Stimulated activated CD8-positive, alpha-beta memory T cell treated with anti-CD3 and anti-CD28 coated beads, Interleukin-4, amount 100 ng/mL, for 24 hours (primary cell): ENCODE measurements at regions not wholly inside any gene's neighbourhood (a gene's known extent, or its start where the extent isn't known, plus 50 kb on each side); places are given as distances from the start of the nearest gene placed in this dataset.
"Not testable (repeated sequence)": the region's sequence is repeated elsewhere in the genome, so short reads cannot be mapped to it uniquely, and the experiment has no call there.

Experiments used
- DNase-seq: peaks from one replicate; pipeline ENCODE4 v3.0.0-alpha.2; 2020; ENCODE audit warnings: low read depth

DNA sequence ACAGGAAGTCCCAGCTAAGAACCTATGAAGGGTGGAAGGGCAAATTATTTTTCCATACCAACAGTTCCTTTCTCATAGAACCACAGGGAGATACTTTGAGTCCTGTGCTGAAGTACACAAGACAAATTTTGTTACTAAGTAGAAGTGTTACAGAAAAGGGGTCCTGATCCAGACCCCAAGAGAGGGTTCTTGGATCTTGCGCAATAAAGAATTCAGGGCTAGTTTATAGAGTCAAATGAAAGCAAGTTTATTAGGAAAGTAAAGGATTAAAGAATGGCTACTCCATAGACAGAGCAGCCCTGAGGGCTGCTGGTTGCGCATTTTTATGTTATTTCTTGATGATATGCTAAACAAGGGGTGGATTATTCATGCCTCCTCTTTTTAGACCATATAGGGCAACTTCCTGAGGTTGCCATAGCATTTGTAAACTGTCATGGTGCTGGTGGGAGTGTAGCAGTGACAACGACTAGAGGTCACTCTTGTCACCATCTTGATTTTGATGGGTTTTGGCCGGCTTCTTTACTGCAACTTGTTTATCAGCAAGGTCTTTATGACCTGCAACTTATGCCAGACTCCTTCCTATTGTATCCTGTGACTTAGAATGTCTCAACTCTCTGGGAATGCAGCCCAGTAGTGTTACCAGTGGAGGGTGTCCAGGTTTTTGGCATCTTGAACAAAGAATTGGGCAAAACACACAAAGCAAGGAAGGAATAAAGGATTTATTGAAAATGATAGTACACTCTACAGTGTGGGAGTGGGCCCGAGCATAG lies 409.4 kb downstream of the SH2D4B start:
- no peak for DNase-seq

- DNase-seq: no peak
These were observed 412.1 kb downstream of the SH2D4B start for GRCh38 chr10:80949785-80950184.

- DNase-seq: no peak
These were observed 414.7 kb downstream of the SH2D4B start for GRCh38 chr10:80952436-80952835.

DNA sequence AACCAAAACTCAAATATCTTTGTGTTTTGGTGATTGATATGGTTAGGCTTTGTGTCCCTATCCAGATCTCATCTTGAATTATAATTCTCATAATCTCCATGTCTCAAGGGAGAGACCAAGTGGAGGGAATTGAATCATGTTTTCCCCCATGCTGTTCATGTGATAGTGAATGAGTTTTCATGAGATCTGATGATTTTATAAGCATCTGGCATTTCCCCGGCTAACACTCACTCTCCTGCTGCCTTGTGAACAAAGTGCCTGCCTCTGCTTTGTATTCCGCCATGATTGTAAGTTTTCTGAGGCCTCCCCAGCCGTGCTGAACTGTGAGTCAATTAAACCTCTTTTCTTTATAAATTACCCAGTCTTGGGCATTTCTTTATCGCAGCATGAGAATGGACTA lies 419.5 kb downstream of the SH2D4B start:
- DNase-seq: no peak

GRCh38 chr10:80964179-80964578 lies 426.5 kb downstream of the SH2D4B start:
- DNase-seq: no peak

- DNase-seq: no peak
These were observed 427.4 kb downstream of the SH2D4B start for GRCh38 chr10:80964955-80965614.

- no peak for DNase-seq
These were observed 428.8 kb downstream of the SH2D4B start for GRCh38 chr10:80966326-80966986.

GRCh38 chr10:80967357-80967756 lies 429.7 kb downstream of the SH2D4B start:
- not testable (repeated sequence) for DNase-seq

DNA sequence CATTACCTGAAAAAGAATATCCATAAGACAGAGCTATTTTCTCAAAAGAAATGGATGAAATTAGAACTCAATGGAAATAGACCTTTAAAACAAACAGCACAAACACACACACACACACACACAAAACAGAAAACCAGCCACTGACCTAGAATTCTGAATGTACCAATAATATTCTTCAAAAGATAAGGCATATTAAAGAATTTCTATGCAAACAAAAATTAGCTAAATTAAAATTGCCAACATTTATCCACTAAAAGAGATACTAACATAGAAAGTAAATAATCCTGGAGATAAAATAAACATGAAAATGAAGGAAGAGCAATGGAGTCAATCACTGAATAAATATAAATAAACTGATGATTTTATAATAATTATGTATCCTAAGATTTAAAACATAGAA lies 431.2 kb downstream of the SH2D4B start:
- DNase-seq: no peak

DNA sequence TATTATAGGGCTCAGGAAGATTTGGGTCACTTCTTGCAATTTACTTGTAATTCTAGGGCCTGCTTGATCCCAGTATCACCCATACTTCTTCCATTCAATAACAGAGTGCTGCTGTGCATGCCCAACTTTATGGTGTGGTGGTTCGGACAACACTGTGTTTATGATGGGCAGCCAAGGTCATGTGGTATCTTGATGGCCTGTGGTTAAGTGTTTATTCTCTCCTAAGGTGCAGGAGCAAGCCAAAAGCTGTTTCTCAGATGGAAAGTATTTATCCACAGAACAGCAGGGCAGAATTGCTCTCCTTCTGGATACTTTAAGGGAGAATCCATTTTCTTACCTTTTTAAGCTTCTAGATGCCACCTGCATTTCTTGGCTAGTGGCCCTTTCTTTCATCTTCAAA lies 433.8 kb downstream of the SH2D4B start:
- DNase-seq: no peak

DNA sequence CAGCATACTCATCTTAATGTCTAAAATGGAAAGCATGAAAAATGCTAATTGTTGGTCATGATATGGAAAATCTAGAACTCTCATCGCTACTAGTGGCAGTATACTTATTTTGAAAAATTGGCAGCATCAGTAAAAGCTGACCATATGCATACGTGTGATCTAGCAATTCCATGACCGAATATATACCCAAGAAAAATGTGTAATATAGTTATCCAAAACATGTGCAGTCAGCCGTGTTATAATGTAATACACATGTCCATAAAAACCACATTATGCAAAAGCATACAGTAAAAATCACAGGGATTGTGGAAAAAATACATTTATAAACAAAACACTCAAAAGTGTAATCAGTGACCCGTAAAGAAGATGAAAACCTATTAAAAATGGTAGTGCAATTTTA lies 439.0 kb downstream of the SH2D4B start:
- DNase-seq: no peak

DNA sequence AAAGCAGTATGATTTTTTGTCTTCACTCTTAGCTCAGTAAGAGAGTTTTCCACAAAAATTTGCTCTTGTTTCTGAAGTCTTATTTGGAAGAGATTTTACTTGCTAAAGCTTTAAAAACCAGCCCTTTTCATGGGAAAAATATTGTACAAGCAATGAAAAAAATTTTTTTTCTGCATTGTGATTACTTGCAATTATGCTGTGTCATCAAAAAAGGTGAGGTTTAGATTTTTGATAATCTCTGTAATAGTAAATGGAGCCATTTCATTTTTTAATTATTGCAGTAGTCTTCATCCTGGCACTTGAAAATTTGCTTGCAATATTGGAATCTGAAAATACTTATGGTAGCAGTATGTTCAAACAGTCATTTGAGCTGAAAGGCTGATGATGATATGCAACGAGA lies 447.4 kb downstream of the SH2D4B start:
- no peak for DNase-seq

GRCh38 chr10:80986596-80986995 lies 448.9 kb downstream of the SH2D4B start:
- DNase-seq: no peak

DNA sequence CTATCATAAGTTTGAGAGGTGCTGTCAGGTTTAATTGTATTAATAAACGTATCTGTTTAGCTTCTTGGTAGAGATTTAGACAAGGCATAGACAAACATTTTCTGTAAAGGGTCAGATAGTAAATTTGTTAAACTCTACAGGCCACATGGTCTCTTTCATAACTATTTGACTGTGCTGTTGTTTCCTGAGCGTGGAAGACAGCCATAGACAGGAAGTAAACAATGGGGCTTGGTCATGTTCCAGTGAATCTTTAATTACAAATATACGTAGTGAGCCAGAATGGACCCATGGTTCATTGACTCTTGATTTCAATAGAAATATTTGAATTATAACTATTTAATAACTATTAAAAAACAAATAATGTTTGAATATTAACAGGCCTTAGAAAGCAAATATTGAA lies 451.1 kb downstream of the SH2D4B start:
- DNase-seq: no peak

DNA sequence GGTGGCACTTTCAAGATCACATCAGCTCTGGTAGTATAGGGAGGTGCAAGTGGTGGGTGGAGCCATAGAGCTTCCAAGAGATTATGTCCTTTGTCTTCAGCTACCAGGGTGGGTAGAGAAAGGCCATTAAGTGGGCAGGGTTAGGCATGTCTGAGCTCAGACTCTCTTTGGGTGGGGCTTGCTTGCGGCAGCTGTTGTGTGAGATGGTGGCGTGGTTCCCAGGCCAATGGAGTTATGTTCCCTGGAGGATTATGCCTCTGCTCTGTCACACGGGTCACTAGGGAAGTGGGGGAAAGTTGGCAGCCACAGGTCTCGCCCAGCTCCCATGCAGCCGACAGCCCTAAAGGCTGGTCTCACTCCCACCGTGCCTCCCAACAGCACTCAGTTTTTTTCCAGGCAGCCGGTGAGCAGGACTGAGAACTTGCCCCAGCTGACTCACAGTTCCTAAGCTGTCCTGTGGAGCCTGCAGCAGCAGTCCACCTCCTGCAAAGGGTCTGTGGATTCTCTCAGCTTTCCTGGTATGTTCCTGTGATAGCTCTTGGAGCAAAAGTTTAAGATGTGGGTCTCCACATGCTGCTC lies 459.0 kb downstream of the SH2D4B start:
- DNase-seq: no peak

GRCh38 chr10:81000781-81001180 lies 463.1 kb downstream of the SH2D4B start:
- DNase-seq: no peak

GRCh38 chr10:81002382-81002781 lies 464.7 kb downstream of the SH2D4B start:
- DNase-seq: no peak

DNA sequence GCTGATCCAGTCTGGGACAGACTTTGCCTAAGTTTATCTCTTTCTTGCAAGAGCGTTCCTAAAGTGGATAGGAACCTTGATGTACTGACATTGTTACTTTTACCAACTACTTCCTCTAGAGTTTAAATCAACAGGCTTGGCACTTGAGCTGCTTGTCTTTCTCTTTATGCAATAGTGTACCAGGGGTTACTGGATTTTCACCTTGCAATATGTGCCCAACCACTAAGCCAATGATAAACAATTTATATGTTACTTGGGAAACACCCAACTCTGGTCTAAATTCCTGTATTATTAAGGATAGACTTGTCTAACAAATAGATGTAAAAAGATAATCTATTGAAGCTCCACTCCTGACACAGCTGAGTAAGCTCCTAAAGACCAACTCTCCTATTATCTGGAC lies 470.2 kb downstream of the SH2D4B start:
- DNase-seq: no peak

DNA sequence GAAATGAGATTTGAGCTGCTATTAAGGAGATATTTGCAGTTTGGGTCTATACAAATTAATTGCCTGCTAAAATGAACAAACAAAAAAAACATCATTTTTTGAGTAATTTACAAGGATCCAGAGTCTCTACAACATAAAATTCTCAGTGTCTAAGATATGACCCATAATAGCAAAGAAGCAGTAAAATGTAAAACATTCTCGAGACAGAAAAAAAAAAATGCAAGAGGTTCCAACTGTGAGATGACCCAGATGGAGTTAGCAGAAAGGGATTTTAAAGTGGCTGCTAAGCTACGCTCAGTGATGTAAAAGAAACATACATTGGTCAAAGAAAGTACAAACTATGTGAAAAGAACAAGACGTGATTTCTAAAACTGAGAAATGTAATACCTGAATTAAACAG lies 471.0 kb downstream of the SH2D4B start:
- DNase-seq: no peak

- no peak for DNase-seq
These were observed 471.6 kb downstream of the SH2D4B start for GRCh38 chr10:81009296-81009695.

GRCh38 chr10:81013771-81014170 lies 476.1 kb downstream of the SH2D4B start:
- no peak for DNase-seq

- DNase-seq: no peak
These were observed 481.6 kb downstream of the SH2D4B start for GRCh38 chr10:81019029-81019890.
